Central memory CD8-positive, alpha-beta T cell (primary cell): ENCODE measurements at regions not wholly inside any gene's neighbourhood (a gene's known extent, or its start where the extent isn't known, plus 50 kb on each side); places are given as distances from the start of the nearest gene placed in this dataset.
"Not testable (repeated sequence)": the region's sequence is repeated elsewhere in the genome, so short reads cannot be mapped to it uniquely, and the experiment has no call there.

Source experiments
- ATAC-seq: fragments of 150-1000 bp; cut with Tn5 transposase; replicated peaks from 2 replicates; pipeline ENCODE4 v1.10.0; 2022; ENCODE audit warnings: mild to moderate bottlenecking, moderate FRiP score, moderate number of reproducible peaks; ENCODE audit not compliant: poor library complexity, severe bottlenecking; ENCODE audit errors: extremely low read depth
- DNase-seq, 2 donors: peaks; one replicate each; pipeline ENCODE4 v3.0.0; 2021; ENCODE audit warnings: low spot score in 2 of 2
- H3K27ac Mint-ChIP-seq: one replicate; pipeline ENCODE4 v1.8.0; 2022; ENCODE audit warnings: low read depth, mild to moderate bottlenecking, moderate library complexity, mixed read lengths
- H3K27me3 Mint-ChIP-seq: one replicate; pipeline ENCODE4 v1.8.0; 2022; ENCODE audit warnings: mixed read lengths
- H3K36me3 Mint-ChIP-seq: one replicate; pipeline ENCODE4 v1.8.0; 2022; ENCODE audit warnings: mild to moderate bottlenecking, moderate library complexity, mixed read lengths; ENCODE audit not compliant: insufficient read depth
- H3K4me1 Mint-ChIP-seq: one replicate; pipeline ENCODE4 v1.8.0; 2022; ENCODE audit warnings: mixed read lengths
- H3K4me3 Mint-ChIP-seq: one replicate; pipeline ENCODE4 v1.8.0; 2022; ENCODE audit warnings: mild to moderate bottlenecking, moderate library complexity, mixed read lengths
- H3K9me3 Mint-ChIP-seq: one replicate; pipeline ENCODE4 v1.8.0; 2022; ENCODE audit warnings: mixed read lengths

DNA sequence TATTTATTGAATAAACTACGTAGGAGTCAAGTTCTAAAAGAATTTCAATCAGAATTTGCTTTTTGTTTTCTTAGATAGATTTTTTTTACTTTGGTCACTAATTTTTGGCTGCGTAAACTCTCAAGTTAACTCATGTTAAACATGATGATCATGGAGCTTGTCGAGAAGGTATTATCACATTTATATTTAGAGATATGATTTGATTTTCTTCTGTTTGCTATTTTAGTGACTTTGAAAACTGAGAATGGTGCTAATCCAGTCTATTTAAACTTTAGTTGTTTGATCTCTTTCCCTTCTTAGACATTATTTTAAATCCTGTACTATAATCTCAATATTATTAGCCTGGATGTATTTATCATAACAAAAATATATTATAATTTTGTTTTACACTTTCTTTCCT, 179.4 kb upstream of the SEMA3C start:
- Mint-ChIP-seq H3K27me3 (no peaks in the 10 kb centered on the region), H3K9me3 (no peaks in the 10 kb centered on the region), H3K4me1 (no peaks in the 10 kb centered on the region), H3K27ac (no peak overlapping the region), H3K4me3 (no peak overlapping the region), H3K36me3 (no peaks in the 10 kb centered on the region)
- DNase-seq: no peak
- no peak for ATAC-seq

GRCh38 chr7:81094952-81095351, 176.1 kb upstream of the SEMA3C start:
- Mint-ChIP-seq H3K4me1 (no peaks in the 10 kb centered on the region), H3K27ac (no peak overlapping the region), H3K36me3 (no peaks in the 10 kb centered on the region), H3K27me3 (no peaks in the 10 kb centered on the region), H3K9me3 (peaks cover 5% of the 10 kb centered on the region), H3K4me3 (no peak overlapping the region)
- ATAC-seq (no peak), DNase-seq (no peak)

DNA sequence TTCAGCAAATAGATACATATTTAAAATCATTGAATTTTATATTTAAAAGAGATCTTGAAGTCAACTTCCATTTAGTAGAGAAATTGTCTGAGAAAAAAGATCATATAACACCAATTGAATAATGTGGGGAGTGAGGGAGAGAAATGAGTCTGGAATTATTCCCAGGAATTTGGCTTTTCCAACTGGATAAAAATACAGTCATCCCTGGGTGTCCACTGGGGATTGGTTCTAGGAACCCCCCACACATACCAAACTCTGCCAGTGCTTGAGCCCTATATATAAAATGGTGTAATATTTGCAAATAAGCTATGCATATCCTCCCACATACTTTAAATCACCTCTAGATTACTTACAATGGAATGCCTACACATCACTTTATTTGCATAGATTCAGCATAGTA, 162.8 kb upstream of the SEMA3C start:
- ATAC-seq (no peak), DNase-seq (no peak)
- Mint-ChIP-seq H3K27ac (no peak overlapping the region), H3K36me3 (peaks cover 1% of the 10 kb centered on the region), H3K4me1 (no peaks in the 10 kb centered on the region), H3K9me3 (peaks cover 19% of the 10 kb centered on the region), H3K27me3 (no peaks in the 10 kb centered on the region), H3K4me3 (no peak overlapping the region)

DNA sequence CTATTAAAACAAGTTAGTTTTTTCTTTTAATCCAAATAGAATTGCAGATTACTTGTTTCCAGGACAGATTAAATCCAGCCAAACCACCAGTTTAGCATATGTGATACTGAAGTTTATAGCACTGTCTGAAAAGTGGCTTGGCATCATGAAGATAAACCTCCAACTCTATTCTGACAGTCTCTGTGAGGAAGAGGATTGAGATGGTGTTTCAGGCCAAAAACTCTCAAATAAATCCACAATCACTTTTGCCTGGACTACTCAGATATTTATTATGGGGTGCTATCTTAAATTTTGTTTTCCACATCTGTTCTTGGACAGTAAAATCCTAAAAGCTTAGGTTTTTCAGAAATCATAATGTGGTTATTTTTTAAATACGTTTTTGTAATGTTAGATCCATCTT, 161.7 kb upstream of the SEMA3C start:
- H3K9me3 Mint-ChIP-seq: peaks cover 21% of the 10 kb centered on the region
- peaks cover 1% of the 10 kb centered on the region for H3K36me3 Mint-ChIP-seq
- no peak overlapping the region for H3K27ac Mint-ChIP-seq
- H3K27me3 Mint-ChIP-seq: no peaks in the 10 kb centered on the region
- DNase-seq (no peak), ATAC-seq (no peak)
- H3K4me1 Mint-ChIP-seq: no peaks in the 10 kb centered on the region
- no peak overlapping the region for H3K4me3 Mint-ChIP-seq

- no peak for ATAC-seq
- Mint-ChIP-seq H3K4me1 (no peaks in the 10 kb centered on the region), H3K27me3 (no peaks in the 10 kb centered on the region), H3K36me3 (peaks cover 1% of the 10 kb centered on the region), H3K27ac (no peak overlapping the region), H3K9me3 (peaks cover 21% of the 10 kb centered on the region), H3K4me3 (no peak overlapping the region)
- no peak for DNase-seq
Measured at GRCh38 chr7:81079746-81080145, 160.9 kb upstream of the SEMA3C start.

- H3K27me3 Mint-ChIP-seq: no peaks in the 10 kb centered on the region
- no peak for DNase-seq
- H3K9me3 Mint-ChIP-seq: peaks cover 27% of the 10 kb centered on the region
- ATAC-seq: no peak
- H3K36me3 Mint-ChIP-seq: no peaks in the 10 kb centered on the region
- H3K4me3 Mint-ChIP-seq: no peak overlapping the region
- no peaks in the 10 kb centered on the region for H3K4me1 Mint-ChIP-seq
- no peak overlapping the region for H3K27ac Mint-ChIP-seq
Measured at GRCh38 chr7:81075150-81075549, 156.3 kb upstream of the SEMA3C start.

DNA sequence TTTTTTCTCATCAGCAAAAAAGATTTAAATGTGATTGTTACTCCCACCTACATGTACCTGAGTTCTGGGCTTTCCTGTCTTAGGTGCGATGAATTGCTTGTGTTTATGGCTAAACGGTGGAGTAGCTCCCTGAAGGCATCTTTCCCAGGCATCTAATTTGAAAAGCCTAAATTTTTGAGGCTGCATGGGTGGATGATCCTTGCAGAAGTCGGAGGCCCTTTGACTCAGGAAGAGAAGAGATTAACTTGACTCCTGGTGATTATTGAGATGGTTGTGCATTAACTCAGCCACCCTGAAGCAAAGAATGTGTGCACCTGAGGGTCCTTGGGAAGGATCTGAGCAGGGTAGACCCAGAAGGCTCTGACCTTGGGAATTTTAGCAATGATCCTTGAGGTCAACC, 155.6 kb upstream of the SEMA3C start:
- Mint-ChIP-seq H3K27me3 (no peaks in the 10 kb centered on the region), H3K9me3 (peaks cover 27% of the 10 kb centered on the region), H3K4me3 (no peak overlapping the region), H3K27ac (no peak overlapping the region), H3K4me1 (no peaks in the 10 kb centered on the region), H3K36me3 (no peaks in the 10 kb centered on the region)
- no peak for DNase-seq
- no peak for ATAC-seq

- H3K4me3 Mint-ChIP-seq: no peak overlapping the region
- H3K9me3 Mint-ChIP-seq: peaks cover 27% of the 10 kb centered on the region
- H3K27ac Mint-ChIP-seq: no peak overlapping the region
- no peaks in the 10 kb centered on the region for H3K36me3 Mint-ChIP-seq
- H3K4me1 Mint-ChIP-seq: no peaks in the 10 kb centered on the region
- ATAC-seq: no peak
- DNase-seq: no peak
- no peaks in the 10 kb centered on the region for H3K27me3 Mint-ChIP-seq
Measured at GRCh38 chr7:81073931-81074251, 155.0 kb upstream of the SEMA3C start.

DNA sequence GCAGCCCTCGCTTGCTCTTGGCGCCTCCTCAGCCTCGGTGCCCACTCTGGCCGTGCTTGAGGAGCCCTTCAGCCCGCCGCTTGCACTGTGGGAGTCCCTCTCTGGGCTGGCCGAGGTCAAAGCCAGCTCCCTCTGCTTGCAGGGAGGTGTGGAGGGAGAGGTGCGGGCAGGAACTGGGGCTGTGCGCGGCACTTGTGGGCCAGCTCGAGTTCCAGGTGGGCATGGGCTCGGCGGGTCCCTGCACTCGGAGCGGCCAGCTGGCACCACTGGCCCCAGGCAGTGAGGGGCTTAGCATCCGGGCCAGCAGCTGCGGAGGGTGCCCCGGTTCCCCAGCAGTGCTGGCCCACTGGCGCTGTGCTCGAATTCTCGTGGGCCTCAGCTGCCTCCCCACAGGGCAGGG, 152.1 kb upstream of the SEMA3C start:
- DNase-seq (no peak), ATAC-seq (no peak)
- Mint-ChIP-seq H3K27ac (no peak overlapping the region), H3K36me3 (no peaks in the 10 kb centered on the region), H3K27me3 (no peaks in the 10 kb centered on the region), H3K4me1 (no peaks in the 10 kb centered on the region), H3K4me3 (no peak overlapping the region), H3K9me3 (peaks cover 14% of the 10 kb centered on the region)

GRCh38 chr7:81066797-81067196, 147.9 kb upstream of the SEMA3C start:
- Mint-ChIP-seq H3K4me3 (no peak overlapping the region), H3K27me3 (no peaks in the 10 kb centered on the region), H3K4me1 (no peaks in the 10 kb centered on the region), H3K27ac (no peak overlapping the region), H3K36me3 (no peaks in the 10 kb centered on the region), H3K9me3 (peaks cover 6% of the 10 kb centered on the region)
- ATAC-seq: no peak
- DNase-seq: no peak

- Mint-ChIP-seq H3K4me3 (no peak overlapping the region), H3K9me3 (peaks cover 6% of the 10 kb centered on the region), H3K36me3 (no peaks in the 10 kb centered on the region), H3K27me3 (no peaks in the 10 kb centered on the region), H3K27ac (no peak overlapping the region), H3K4me1 (no peaks in the 10 kb centered on the region)
- ATAC-seq (no peak), DNase-seq (no peak)
Measured at GRCh38 chr7:81064426-81064825, 145.6 kb upstream of the SEMA3C start.

GRCh38 chr7:81062755-81063154, 143.9 kb upstream of the SEMA3C start:
- H3K27ac Mint-ChIP-seq: no peak overlapping the region
- no peak overlapping the region for H3K4me3 Mint-ChIP-seq
- no peaks in the 10 kb centered on the region for H3K4me1 Mint-ChIP-seq
- no peaks in the 10 kb centered on the region for H3K27me3 Mint-ChIP-seq
- H3K36me3 Mint-ChIP-seq: no peaks in the 10 kb centered on the region
- peaks cover 6% of the 10 kb centered on the region for H3K9me3 Mint-ChIP-seq
- no peak for ATAC-seq
- no peak for DNase-seq

- peaks cover 11% of the 10 kb centered on the region for H3K9me3 Mint-ChIP-seq
- not testable (repeated sequence) for H3K27ac Mint-ChIP-seq, H3K36me3 Mint-ChIP-seq, DNase-seq, ATAC-seq, H3K4me1 Mint-ChIP-seq, H3K4me3 Mint-ChIP-seq, H3K27me3 Mint-ChIP-seq
Measured at GRCh38 chr7:81057469-81057868, 138.6 kb upstream of the SEMA3C start.

DNA sequence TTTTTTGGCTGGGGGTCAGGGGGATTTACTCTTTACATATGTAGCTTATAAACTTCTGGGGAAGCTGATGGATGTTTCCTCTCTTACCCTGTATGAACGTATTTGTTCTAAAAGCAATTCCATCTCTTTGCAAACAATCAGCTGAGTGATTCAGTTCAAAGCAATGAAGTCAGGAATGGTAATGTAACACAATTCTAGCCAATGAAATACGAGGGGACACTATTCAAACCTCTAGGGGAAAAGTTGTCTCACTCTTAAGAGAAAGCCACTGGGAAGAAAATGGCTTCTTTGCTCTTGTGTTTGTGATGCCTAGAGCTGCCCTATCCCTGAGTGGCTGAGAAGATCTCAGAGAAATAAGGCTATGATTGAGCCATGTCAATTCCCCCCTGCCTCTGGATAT, 134.8 kb upstream of the SEMA3C start:
- H3K4me1 Mint-ChIP-seq: no peaks in the 10 kb centered on the region

More for the DNA sequence above, 134.8 kb upstream of the SEMA3C start:
- peaks cover 16% of the 10 kb centered on the region for H3K9me3 Mint-ChIP-seq
- ATAC-seq (no peak), DNase-seq (no peak)
- no peak overlapping the region for H3K4me3 Mint-ChIP-seq
- no peaks in the 10 kb centered on the region for H3K27me3 Mint-ChIP-seq
- H3K36me3 Mint-ChIP-seq: no peaks in the 10 kb centered on the region
- no peak overlapping the region for H3K27ac Mint-ChIP-seq
